GM23338 (cell line): ENCODE measurements at regions not wholly inside any gene's neighbourhood (a gene's known extent, or its start where the extent isn't known, plus 50 kb on each side); places are given as distances from the start of the nearest gene placed in this dataset.

Source experiments
- ATAC-seq: fragments of 200-7000 bp; cut with Tn5 transposase; 3 replicates; pipeline ENCODE4 v1.9.1; 2020
- DNase-seq: peaks from one replicate; pipeline ENCODE4 v3.0.0-alpha.2; 2015; ENCODE audit warnings: low spot score
- H2AFZ ChIP-seq: fragments of 200-600 bp; sonication (generic); 2 replicates; pipeline ENCODE4 v1.8.0; 2016; ENCODE audit warnings: antibody characterized with exemption, mild to moderate bottlenecking, moderate library complexity
- H3F3A ChIP-seq: fragments of 200-600 bp; sonication (generic); replicated peaks from 2 replicates; pipeline ENCODE4 v1.8.0; 2017; ENCODE audit warnings: antibody characterized with exemption, mixed run types, low read depth
- H3K27ac ChIP-seq: fragments of 200-600 bp; sonication (generic); 2 replicates; pipeline ENCODE4 v1.6.1; 2016; ENCODE audit warnings: low read depth
- H3K27me3 ChIP-seq: fragments of 200-600 bp; sonication (generic); 2 replicates; pipeline ENCODE4 v1.8.0; 2016; ENCODE audit warnings: mild to moderate bottlenecking, mixed run types, moderate library complexity; ENCODE audit not compliant: insufficient read depth
- H3K36me3 ChIP-seq: fragments of 200-600 bp; sonication (generic); 2 replicates; pipeline ENCODE4 v1.8.0; 2016; ENCODE audit warnings: mild to moderate bottlenecking; ENCODE audit not compliant: insufficient read depth
- H3K4me1 ChIP-seq: fragments of 200-600 bp; sonication (generic); 2 replicates; pipeline ENCODE4 v1.8.0; 2016; ENCODE audit warnings: mild to moderate bottlenecking, moderate library complexity; ENCODE audit not compliant: insufficient read depth
- H3K4me2 ChIP-seq: fragments of 200-600 bp; sonication (generic); 2 replicates; pipeline ENCODE4 v1.7.1; 2017; ENCODE audit warnings: mixed run types
- H3K4me3 ChIP-seq: fragments of 200-600 bp; sonication (generic); 2 replicates; pipeline ENCODE4 v1.6.1; 2016; ENCODE audit warnings: mixed run types
- H3K79me2 ChIP-seq: fragments of 200-600 bp; sonication (generic); replicated peaks from 2 replicates; pipeline ENCODE4 v1.8.0; 2017; ENCODE audit warnings: mild to moderate bottlenecking; ENCODE audit not compliant: insufficient read depth
- H3K9me2 ChIP-seq: fragments of 200-600 bp; sonication (generic); 2 replicates; pipeline ENCODE4 v1.8.0; 2017; ENCODE audit not compliant: insufficient read depth
- H4K20me1 ChIP-seq: fragments of 200-600 bp; sonication (generic); replicated peaks from 2 replicates; pipeline ENCODE4 v1.8.0; 2017; ENCODE audit warnings: mild to moderate bottlenecking; ENCODE audit not compliant: insufficient read depth
- H3K27ac Mint-ChIP-seq: 2 replicates; pipeline ENCODE4 v1.8.0; 2020; ENCODE audit warnings: inconsistent platforms, mild to moderate bottlenecking, moderate library complexity, mixed read lengths
- H3K27me3 Mint-ChIP-seq: 3 replicates; pipeline ENCODE4 v1.8.0; 2022; ENCODE audit warnings: low read depth, mild to moderate bottlenecking, moderate library complexity, mixed read lengths, inconsistent platforms; ENCODE audit not compliant: insufficient read depth, poor library complexity
- H3K36me3 Mint-ChIP-seq: 3 replicates; pipeline ENCODE4 v1.8.0; 2021; ENCODE audit warnings: low read depth, mild to moderate bottlenecking, inconsistent platforms, moderate library complexity, mixed read lengths
- H3K4me1 Mint-ChIP-seq: 3 replicates; pipeline ENCODE4 v1.8.0; 2020; ENCODE audit warnings: mild to moderate bottlenecking, inconsistent platforms, mixed read lengths
- H3K4me3 Mint-ChIP-seq: 3 replicates; pipeline ENCODE4 v1.8.0; 2021; ENCODE audit warnings: moderate library complexity, mild to moderate bottlenecking, inconsistent platforms, mixed read lengths
- H3K9me3 Mint-ChIP-seq: 3 replicates; pipeline ENCODE4 v1.8.0; 2020; ENCODE audit warnings: moderate library complexity, mild to moderate bottlenecking, inconsistent platforms, mixed read lengths
- CREB1 ChIP-seq: fragments of 250-450 bp; sonication (Bioruptor Pico); IDR thresholded peaks from 2 replicates; pipeline ENCODE4 v1.5.0; 2020; ENCODE audit warnings: low read depth, mild to moderate bottlenecking, moderate library complexity
- ETS1 ChIP-seq: IDR thresholded peaks from 2 replicates; pipeline ENCODE4 v1.6.1; 2016; ENCODE audit warnings: antibody characterized with exemption
- EZH2phosphoT487 ChIP-seq: fragments of 200-600 bp; sonication (generic); IDR thresholded peaks from one replicate; pipeline ENCODE4 v1.8.1; 2018; ENCODE audit warnings: antibody characterized with exemption; ENCODE audit not compliant: unreplicated experiment
- JUNB ChIP-seq: IDR thresholded peaks from one replicate; pipeline ENCODE4 v1.6.1; 2016; ENCODE audit warnings: antibody characterized with exemption; ENCODE audit not compliant: unreplicated experiment
- NANOG ChIP-seq: IDR thresholded peaks from 2 replicates; pipeline ENCODE4 v1.6.1; 2016; ENCODE audit warnings: antibody characterized with exemption, borderline replicate concordance
- POLR2AphosphoS5 ChIP-seq: IDR thresholded peaks from 2 replicates; pipeline ENCODE4 v1.6.1; 2016; ENCODE audit warnings: antibody characterized with exemption, low read depth
- STAT1 ChIP-seq: IDR thresholded peaks from one replicate; pipeline ENCODE4 v1.6.1; 2016; ENCODE audit warnings: antibody characterized with exemption; ENCODE audit not compliant: unreplicated experiment
- ZNF114 ChIP-seq: fragments of 250-450 bp; sonication (Bioruptor Pico); IDR thresholded peaks from 2 replicates; pipeline ENCODE4 v1.5.0; 2020; ENCODE audit warnings: mild to moderate bottlenecking, moderate library complexity
- ZNF331 ChIP-seq: fragments of 250-450 bp; sonication (Bioruptor Pico); IDR thresholded peaks from 2 replicates; pipeline ENCODE4 v1.5.0; 2020; ENCODE audit warnings: low read depth, mild to moderate bottlenecking, moderate library complexity
- TF ChIP-seq, protein P1 (sequence below): IDR thresholded peaks from one replicate; pipeline ENCODE4 v1.6.1; 2018; ENCODE audit warnings: antibody characterized with exemption; ENCODE audit not compliant: unreplicated experiment

DNA sequence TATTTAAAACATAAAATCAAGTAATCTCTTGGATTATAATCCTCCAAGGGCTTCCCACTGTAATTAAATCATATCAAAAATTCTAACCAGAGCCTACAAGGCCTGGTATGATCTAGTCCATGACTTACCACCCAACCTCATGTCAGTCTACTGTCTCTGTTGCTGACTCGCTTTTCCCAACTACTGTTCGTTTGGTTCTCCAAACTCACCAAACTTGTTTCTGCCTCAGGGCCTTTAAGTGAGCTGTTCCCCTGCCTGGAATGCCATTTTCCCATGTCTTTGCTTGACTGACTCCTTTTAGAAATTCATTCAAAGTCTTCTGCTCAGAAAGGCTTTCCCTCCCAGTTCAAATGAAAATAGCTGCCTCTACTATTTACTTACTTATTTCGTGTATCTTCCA lies 95.9 kb downstream of the ZC3H11B start (continued):
- TF ChIP-seq, protein P1, sequence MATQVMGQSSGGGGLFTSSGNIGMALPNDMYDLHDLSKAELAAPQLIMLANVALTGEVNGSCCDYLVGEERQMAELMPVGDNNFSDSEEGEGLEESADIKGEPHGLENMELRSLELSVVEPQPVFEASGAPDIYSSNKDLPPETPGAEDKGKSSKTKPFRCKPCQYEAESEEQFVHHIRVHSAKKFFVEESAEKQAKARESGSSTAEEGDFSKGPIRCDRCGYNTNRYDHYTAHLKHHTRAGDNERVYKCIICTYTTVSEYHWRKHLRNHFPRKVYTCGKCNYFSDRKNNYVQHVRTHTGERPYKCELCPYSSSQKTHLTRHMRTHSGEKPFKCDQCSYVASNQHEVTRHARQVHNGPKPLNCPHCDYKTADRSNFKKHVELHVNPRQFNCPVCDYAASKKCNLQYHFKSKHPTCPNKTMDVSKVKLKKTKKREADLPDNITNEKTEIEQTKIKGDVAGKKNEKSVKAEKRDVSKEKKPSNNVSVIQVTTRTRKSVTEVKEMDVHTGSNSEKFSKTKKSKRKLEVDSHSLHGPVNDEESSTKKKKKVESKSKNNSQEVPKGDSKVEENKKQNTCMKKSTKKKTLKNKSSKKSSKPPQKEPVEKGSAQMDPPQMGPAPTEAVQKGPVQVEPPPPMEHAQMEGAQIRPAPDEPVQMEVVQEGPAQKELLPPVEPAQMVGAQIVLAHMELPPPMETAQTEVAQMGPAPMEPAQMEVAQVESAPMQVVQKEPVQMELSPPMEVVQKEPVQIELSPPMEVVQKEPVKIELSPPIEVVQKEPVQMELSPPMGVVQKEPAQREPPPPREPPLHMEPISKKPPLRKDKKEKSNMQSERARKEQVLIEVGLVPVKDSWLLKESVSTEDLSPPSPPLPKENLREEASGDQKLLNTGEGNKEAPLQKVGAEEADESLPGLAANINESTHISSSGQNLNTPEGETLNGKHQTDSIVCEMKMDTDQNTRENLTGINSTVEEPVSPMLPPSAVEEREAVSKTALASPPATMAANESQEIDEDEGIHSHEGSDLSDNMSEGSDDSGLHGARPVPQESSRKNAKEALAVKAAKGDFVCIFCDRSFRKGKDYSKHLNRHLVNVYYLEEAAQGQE, result no peak
- TF ChIP-seq NANOG (no peak), ETS1 (no peak), CREB1 (CRISPR knock-in tag) (no peak), ZNF114 (CRISPR knock-in tag) (no peak), STAT1 (no peak), JUNB (no peak), EZH2phosphoT487 (no peak)

GRCh38 chr1:219514728-219515127 lies 98.2 kb downstream of the ZC3H11B start:
- H3K4me3 Mint-ChIP-seq, result no peak overlapping the region
- Histone ChIP-seq H3K79me2 (no peaks in the 10 kb centered on the region), H4K20me1 (no peaks in the 10 kb centered on the region), H3K4me2 (no peak overlapping the region), H3F3A (no peaks in the 10 kb centered on the region), H2AFZ (no peak overlapping the region), H3K4me1 (no peaks in the 10 kb centered on the region), H3K9me2 (no peaks in the 10 kb centered on the region), H3K4me3 (no peak overlapping the region), H3K36me3 (no peaks in the 10 kb centered on the region), H3K27me3 (no peaks in the 10 kb centered on the region), H3K27ac (no peak overlapping the region)
- ATAC-seq, result no peak
- no peak for DNase-seq
- H3K4me1 Mint-ChIP-seq, result peaks cover 3% of the 10 kb centered on the region; the same call in 2 of the 3 replicates
- no peaks in the 10 kb centered on the region for H3K36me3 Mint-ChIP-seq
- H3K9me3 Mint-ChIP-seq, result no peaks in the 10 kb centered on the region
- H3K27ac Mint-ChIP-seq, result no peak overlapping the region
- H3K27me3 Mint-ChIP-seq, result peaks cover 3% of the 10 kb centered on the region
- TF ChIP-seq, protein P1, result no peak
- TF ChIP-seq ZNF331 (CRISPR knock-in tag) (no peak), CREB1 (CRISPR knock-in tag) (no peak), POLR2AphosphoS5 (no peak), NANOG (no peak), ETS1 (no peak)
